SH-SY5Y (cell line): ENCODE measurements at regions not wholly inside any gene's neighbourhood (a gene's known extent, or its start where the extent isn't known, plus 50 kb on each side); places are given as distances from the start of the nearest gene placed in this dataset.

Experiments used
- GATA2 ChIP-seq: IDR thresholded peaks from 2 replicates; pipeline ENCODE4 v1.6.1; 2011; ENCODE audit warnings: mild to moderate bottlenecking, low read depth, low read length
- GATA3 ChIP-seq: IDR thresholded peaks from 2 replicates; pipeline ENCODE4 v1.6.1; 2011; ENCODE audit warnings: low read depth, mild to moderate bottlenecking, low read length, moderate library complexity

- TF ChIP-seq GATA2 (no peak), GATA3 (no peak)
Observed at GRCh38 chr3:107313711-107314110, 63.5 kb upstream of the CCDC54 start.
